ENCODE measurements at regions not wholly inside any gene's neighbourhood (a gene's known extent, or its start where the extent isn't known, plus 50 kb on each side); places are given as distances from the start of the nearest gene placed in this dataset.
"Not testable (repeated sequence)": the region's sequence is repeated elsewhere in the genome, so short reads cannot be mapped to it uniquely, and the experiment has no call there.

DNA sequence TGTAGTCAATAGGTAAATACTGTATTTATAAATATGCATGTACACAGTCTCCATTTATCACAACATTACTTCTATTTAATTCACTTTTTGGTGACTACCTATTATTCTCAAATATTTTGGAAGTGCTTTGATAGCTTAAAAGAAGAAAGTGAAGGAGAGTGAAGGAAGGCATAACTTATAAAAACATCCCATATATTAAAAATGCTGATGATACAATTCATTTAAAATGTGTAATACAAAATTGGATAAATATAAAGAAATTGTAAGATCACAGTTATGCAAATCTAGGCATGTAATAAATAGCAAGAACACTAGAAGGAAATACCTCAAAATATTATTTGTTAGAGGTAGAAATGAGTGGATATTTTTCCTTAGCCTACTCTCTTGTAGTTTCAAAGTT, 111.6 kb upstream of the ADTRP start:
- TF ChIP-seq GATA1 (IDR thresholded peaks at IDR 0.05; ENCODE audit: low read depth, low read length) (no peak), POLR2A (IDR thresholded peaks at IDR 0.05; ENCODE audit: low read length) (no peak)
- no peak for DNase-seq

- TF ChIP-seq GATA1 (IDR thresholded peaks at IDR 0.05; ENCODE audit: low read depth, low read length) (no peak), POLR2A (IDR thresholded peaks at IDR 0.05; ENCODE audit: low read length) (no peak)
- no peak for DNase-seq
Measured at GRCh38 chr6:11889572-11889971, 111.0 kb upstream of the ADTRP start.

GRCh38 chr6:11888727-11889126, 110.1 kb upstream of the ADTRP start:
- DNase-seq, result no peak
- TF ChIP-seq GATA1 (IDR thresholded peaks at IDR 0.05; ENCODE audit: low read depth, low read length) (no peak), POLR2A (IDR thresholded peaks at IDR 0.05; ENCODE audit: low read length) (no peak)

GRCh38 chr6:11885159-11885558, 106.6 kb upstream of the ADTRP start:
- no peak for TF ChIP-seq POLR2A (IDR thresholded peaks at IDR 0.05; ENCODE audit: low read length)
- no peak for TF ChIP-seq GATA1 (IDR thresholded peaks at IDR 0.05; ENCODE audit: low read depth, low read length)
- no peak for DNase-seq

GRCh38 chr6:11883471-11883870, 104.9 kb upstream of the ADTRP start:
- DNase-seq, result not testable (repeated sequence)

DNA sequence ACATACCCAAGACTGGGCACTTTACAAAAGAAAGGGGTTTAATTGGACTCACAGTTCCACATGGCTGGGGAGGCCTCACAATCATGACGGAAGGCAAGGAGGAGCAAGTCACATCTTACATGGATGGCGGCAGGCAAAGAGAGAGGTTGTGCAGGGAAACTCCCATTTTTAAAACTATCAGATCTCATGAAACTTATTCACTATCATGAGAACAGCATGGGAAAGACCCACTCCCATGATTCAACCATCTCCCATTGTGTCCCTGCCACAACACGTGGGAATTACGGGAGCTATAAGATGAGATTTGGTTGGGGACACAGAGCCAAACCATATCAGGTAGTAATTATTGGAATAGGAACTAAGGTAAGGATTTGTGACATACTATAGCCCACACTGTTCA, 101.6 kb upstream of the ADTRP start:
- not testable (repeated sequence) for DNase-seq

DNA sequence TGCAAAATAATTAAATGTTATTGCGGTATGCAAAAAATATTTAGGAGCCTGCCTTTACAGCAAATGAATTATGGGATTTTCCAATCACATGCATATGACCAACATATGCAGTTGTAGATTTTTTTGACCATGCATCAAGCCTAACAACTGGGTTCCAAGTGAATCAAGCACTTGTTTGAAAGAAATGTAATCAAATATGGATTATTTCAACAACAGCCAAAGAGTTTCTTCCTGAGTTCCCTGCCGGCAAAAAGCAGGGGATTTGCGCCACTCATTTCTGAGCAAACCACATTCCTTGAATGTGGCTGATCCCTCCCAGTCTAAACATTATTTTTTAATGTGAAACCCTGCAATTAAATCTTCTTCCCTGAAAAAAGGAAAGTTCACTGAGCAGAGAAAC, 100.1 kb upstream of the ADTRP start:
- no peak for DNase-seq
- TF ChIP-seq GATA1 (IDR thresholded peaks at IDR 0.05; ENCODE audit: low read depth, low read length), result no peak
- no peak for TF ChIP-seq POLR2A (IDR thresholded peaks at IDR 0.05; ENCODE audit: low read length)

- TF ChIP-seq POLR2A (IDR thresholded peaks at IDR 0.05; ENCODE audit: low read length) (no peak), GATA1 (IDR thresholded peaks at IDR 0.05; ENCODE audit: low read depth, low read length) (no peak)
- no peak for DNase-seq
Measured at GRCh38 chr6:11878029-11878428, 99.4 kb upstream of the ADTRP start.

GRCh38 chr6:11876934-11877433, 98.4 kb upstream of the ADTRP start:
- TF ChIP-seq POLR2A (IDR thresholded peaks at IDR 0.05; ENCODE audit: low read length) (no peak), GATA1 (IDR thresholded peaks at IDR 0.05; ENCODE audit: low read depth, low read length) (no peak)
- no peak for DNase-seq

GRCh38 chr6:11875325-11876109, 96.9 kb upstream of the ADTRP start:
- TF ChIP-seq POLR2A (IDR thresholded peaks at IDR 0.05; ENCODE audit: low read length) (no peak), GATA1 (IDR thresholded peaks at IDR 0.05; ENCODE audit: low read depth, low read length) (no peak)
- DNase-seq, result no peak

DNA sequence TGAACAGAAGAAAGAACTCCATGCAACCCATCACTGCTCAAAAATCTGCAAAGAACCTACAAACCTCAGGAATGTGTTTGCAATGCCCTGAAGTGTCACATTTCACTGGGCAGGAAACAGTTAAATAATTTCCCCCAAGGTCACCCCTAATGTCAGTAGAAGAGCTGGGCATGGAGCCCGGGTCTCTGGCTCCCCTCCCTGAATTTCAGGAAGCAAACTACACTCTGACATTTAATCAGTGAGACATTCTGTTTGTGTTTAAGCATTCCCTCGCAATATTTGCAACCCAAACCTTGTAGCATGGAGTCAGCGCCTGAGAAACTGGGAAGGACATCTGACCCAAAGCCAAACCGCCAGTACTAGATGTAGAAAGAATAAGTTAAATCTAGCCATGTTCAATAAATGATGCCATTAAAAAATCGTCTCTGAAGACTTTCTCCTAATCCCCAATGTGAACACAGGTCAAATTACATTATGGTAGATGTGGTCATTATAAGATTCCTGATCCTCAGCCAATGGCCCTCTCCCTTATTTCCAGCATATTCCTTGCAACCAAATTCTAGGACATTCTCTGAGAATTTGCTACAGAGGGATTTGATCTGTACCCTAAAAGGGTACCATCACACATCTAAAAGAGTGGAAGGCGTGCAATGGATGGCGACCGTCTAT, 91.2 kb upstream of the ADTRP start:
- TF ChIP-seq POLR2A (IDR thresholded peaks at IDR 0.05; ENCODE audit: low read length), result no peak
- TF ChIP-seq GATA1 (IDR thresholded peaks at IDR 0.05; ENCODE audit: low read depth, low read length), result no peak
- no peak for DNase-seq

DNA sequence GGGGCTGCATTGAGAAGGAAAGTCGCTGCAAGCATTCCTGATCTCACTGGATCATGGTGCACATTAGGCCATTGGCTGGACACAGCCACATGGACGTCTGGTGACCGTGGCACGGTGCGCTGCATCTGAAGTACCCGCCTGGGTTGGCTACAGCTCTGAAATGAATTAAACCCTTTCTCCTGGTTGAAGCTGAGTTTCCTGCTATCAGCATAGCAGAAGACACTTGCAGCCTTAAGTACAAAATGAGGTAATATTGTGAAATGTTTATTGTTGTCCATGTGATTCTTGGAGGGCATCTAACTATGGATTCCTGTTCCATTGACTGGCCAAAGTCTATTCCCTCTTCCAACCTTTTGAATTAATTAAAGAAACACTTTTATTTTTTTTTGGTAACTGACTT, 89.8 kb upstream of the ADTRP start:
- no peak for TF ChIP-seq GATA1 (IDR thresholded peaks at IDR 0.05; ENCODE audit: low read depth, low read length)
- TF ChIP-seq POLR2A (IDR thresholded peaks at IDR 0.05; ENCODE audit: low read length), result no peak
- DNase-seq, result no peak

- TF ChIP-seq GATA1 (IDR thresholded peaks at IDR 0.05; ENCODE audit: low read depth, low read length) (no peak), POLR2A (IDR thresholded peaks at IDR 0.05; ENCODE audit: low read length) (no peak)
- no peak for DNase-seq
Measured at GRCh38 chr6:11865680-11866300, 87.2 kb upstream of the ADTRP start.

DNA sequence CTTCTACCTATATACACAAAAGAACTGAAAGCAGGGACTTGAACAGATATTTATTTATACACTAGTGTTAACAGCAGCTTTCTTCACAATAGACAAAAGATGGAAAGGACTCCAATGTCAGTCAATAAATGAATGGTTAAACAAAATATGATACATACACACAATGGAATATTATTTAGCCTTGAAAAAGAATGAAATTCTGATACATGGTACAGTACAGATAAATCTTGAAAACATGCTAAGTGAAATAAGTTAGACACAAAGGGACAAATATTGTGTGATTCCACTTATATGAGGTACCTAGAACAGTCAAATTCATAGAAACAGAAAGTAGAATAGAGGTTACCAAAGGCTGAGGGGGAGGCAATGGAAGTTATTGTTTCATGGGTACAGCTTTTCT, 79.8 kb upstream of the ADTRP start:
- no peak for DNase-seq
- TF ChIP-seq POLR2A (IDR thresholded peaks at IDR 0.05; ENCODE audit: low read length), result no peak
- no peak for TF ChIP-seq GATA1 (IDR thresholded peaks at IDR 0.05; ENCODE audit: low read depth, low read length)

- no peak for DNase-seq
Measured at GRCh38 chr6:11855743-11856142, 77.1 kb upstream of the ADTRP start.

More at GRCh38 chr6:11855743-11856142, 77.1 kb upstream of the ADTRP start:
- no peak for TF ChIP-seq POLR2A (IDR thresholded peaks at IDR 0.05; ENCODE audit: low read length)
- no peak for TF ChIP-seq GATA1 (IDR thresholded peaks at IDR 0.05; ENCODE audit: low read depth, low read length)

All from erythroblast (primary cell).